ENCODE measurements at regions not wholly inside any gene's neighbourhood (a gene's known extent, or its start where the extent isn't known, plus 50 kb on each side); places are given as distances from the start of the nearest gene placed in this dataset.
A peak's percentile ranks its signal among the peaks of the same experiment; 100 is the strongest.

GRCh38 chr7:115740043-115740442 is 290.5 kb downstream of the TFEC start:
- POLR2A ChIA-PET (ENCODE audit: unreplicated experiment): no interaction called here
- TF ChIP-seq EZH2 (IDR thresholded peaks at IDR 0.05; ENCODE audit: low read depth): no peak
- TF ChIP-seq CTCF (conservative IDR thresholded peaks at IDR 0.05): no peak
- CTCF ChIA-PET: no interaction called here

GRCh38 chr7:115734641-115735040 is 295.9 kb downstream of the TFEC start:
- no TSS peak for BruUV-seq (replicated peaks)
- Histone ChIP-seq H3K9me3 (ENCODE audit: insufficient read depth, low read depth) (no peaks in the 10 kb centered on the region), H3K36me3 (ENCODE audit: low read depth) (no peaks in the 10 kb centered on the region), H3K4me2 (no peak overlapping the region), H2AFZ (no peak overlapping the region), H3K27me3 (ENCODE audit: insufficient read depth, low read depth) (no peaks in the 10 kb centered on the region), H3K79me2 (ENCODE audit: low read depth) (no peaks in the 10 kb centered on the region), H3K9me2 (ENCODE audit: insufficient read depth) (no peaks in the 10 kb centered on the region), H3K4me1 (replicated peaks; ENCODE audit: insufficient read depth) (no peaks in the 10 kb centered on the region), H3F3A (ENCODE audit: insufficient read depth, low read depth) (no peaks in the 10 kb centered on the region), H4K20me1 (ENCODE audit: insufficient read depth) (no peaks in the 10 kb centered on the region), H3K27ac (no peak overlapping the region), H3K4me3 (no peak overlapping the region)
- ChIA-PET POLR2A (ENCODE audit: unreplicated experiment) (no interaction called here), CTCF (no interaction called here)
- intact Hi-C loops (cut with micrococcal nuclease; ENCODE audit: unreplicated experiment): no loop called here
- no peak for DNase-seq
- TF ChIP-seq EZH2 (IDR thresholded peaks at IDR 0.05; ENCODE audit: low read depth): no peak
- no peak for TF ChIP-seq CTCF (conservative IDR thresholded peaks at IDR 0.05)

More at GRCh38 chr7:115740043-115740442, 290.5 kb downstream of the TFEC start:
- Histone ChIP-seq H3K27me3 (ENCODE audit: insufficient read depth, low read depth) (no peaks in the 10 kb centered on the region), H4K20me1 (ENCODE audit: insufficient read depth) (no peaks in the 10 kb centered on the region), H3K79me2 (ENCODE audit: low read depth) (no peaks in the 10 kb centered on the region), H3F3A (ENCODE audit: insufficient read depth, low read depth) (no peaks in the 10 kb centered on the region), H3K27ac (no peak overlapping the region), H3K4me1 (replicated peaks; ENCODE audit: insufficient read depth) (no peaks in the 10 kb centered on the region), H3K36me3 (ENCODE audit: low read depth) (no peaks in the 10 kb centered on the region), H3K4me3 (no peak overlapping the region), H3K9me3 (ENCODE audit: insufficient read depth, low read depth) (no peaks in the 10 kb centered on the region), H3K4me2 (no peak overlapping the region), H3K9me2 (ENCODE audit: insufficient read depth) (no peaks in the 10 kb centered on the region), H2AFZ (peak overlapping the region; percentile 48; the same call in 1 of the 2 replicates)
- intact Hi-C loops (cut with micrococcal nuclease; ENCODE audit: unreplicated experiment): no loop called here
- DNase-seq: no peak
- no TSS peak for BruUV-seq (replicated peaks)

GRCh38 chr7:115731796-115732471 is 298.6 kb downstream of the TFEC start:
- intact Hi-C loops (cut with micrococcal nuclease; ENCODE audit: unreplicated experiment): no loop called here
- no peak overlapping the region for H3K4me2 ChIP-seq
- no peaks in the 10 kb centered on the region for H3K9me2 ChIP-seq (ENCODE audit: insufficient read depth)
- H3K9me3 ChIP-seq (ENCODE audit: insufficient read depth, low read depth): no peaks in the 10 kb centered on the region
- H3K79me2 ChIP-seq (ENCODE audit: low read depth): no peaks in the 10 kb centered on the region
- H3K27me3 ChIP-seq (ENCODE audit: insufficient read depth, low read depth): no peaks in the 10 kb centered on the region
- DNase-seq: no peak
- H3F3A ChIP-seq (ENCODE audit: insufficient read depth, low read depth): no peaks in the 10 kb centered on the region
- no peaks in the 10 kb centered on the region for H4K20me1 ChIP-seq (ENCODE audit: insufficient read depth)
- no peak overlapping the region for H2AFZ ChIP-seq
- H3K4me1 ChIP-seq (replicated peaks; ENCODE audit: insufficient read depth): no peaks in the 10 kb centered on the region
- H3K36me3 ChIP-seq (ENCODE audit: low read depth): no peaks in the 10 kb centered on the region
- TF ChIP-seq CTCF (conservative IDR thresholded peaks at IDR 0.05) (no peak), EZH2 (IDR thresholded peaks at IDR 0.05; ENCODE audit: low read depth) (no peak)
- ChIA-PET CTCF (no interaction called here), POLR2A (ENCODE audit: unreplicated experiment) (no interaction called here)
- H3K4me3 ChIP-seq: no peak overlapping the region
- BruUV-seq (replicated peaks): no TSS peak
- H3K27ac ChIP-seq: no peak overlapping the region

All from PC-9 (cell line).